GM12892 (cell line): ENCODE measurements at regions not wholly inside any gene's neighbourhood (a gene's known extent, or its start where the extent isn't known, plus 50 kb on each side); places are given as distances from the start of the nearest gene placed in this dataset.

Source experiments
- POLR2A ChIP-seq: IDR thresholded peaks from 2 replicates; pipeline ENCODE4 v1.6.1; 2011; ENCODE audit warnings: low read depth, low read length, control low read depth
- POLR2AphosphoS5 ChIP-seq: IDR thresholded peaks from 2 replicates; pipeline ENCODE4 v1.6.1; 2011; ENCODE audit warnings: low read depth, low read length, control low read depth

DNA sequence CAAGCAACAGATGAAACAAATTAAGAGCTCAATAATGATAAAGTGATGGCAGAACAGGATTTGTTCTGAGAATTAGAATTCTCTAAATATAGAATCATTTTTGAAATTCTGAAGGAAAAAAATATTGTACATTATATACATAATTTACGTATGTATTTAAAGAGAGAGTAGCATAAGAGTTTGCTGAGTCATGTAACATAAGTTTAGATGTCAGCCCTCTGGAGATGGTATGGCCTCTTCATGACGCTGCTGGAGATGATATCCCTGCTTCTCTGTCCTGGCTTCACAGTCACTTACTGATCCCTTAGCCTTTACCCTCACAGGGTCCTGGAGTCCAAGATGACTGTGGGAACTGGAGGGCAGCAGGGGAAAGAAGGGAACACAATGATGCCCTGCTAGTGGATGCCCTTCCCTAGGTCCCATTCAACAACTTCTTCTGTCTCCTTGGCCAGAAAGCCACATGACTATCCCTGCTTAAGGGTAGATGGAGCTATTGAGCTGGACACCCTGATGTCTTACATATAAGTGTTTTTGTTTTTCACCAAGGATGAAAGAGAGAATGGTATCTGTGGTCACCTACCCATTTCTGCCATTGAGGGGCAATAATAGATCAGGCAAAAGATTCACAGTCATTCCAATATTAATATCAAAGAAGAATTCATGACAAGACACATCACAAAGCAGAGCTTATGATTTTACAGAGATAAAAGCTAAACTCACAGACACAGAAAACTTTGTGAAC is 753.1 kb downstream of the TBC1D22A start:
- no peak for TF ChIP-seq POLR2AphosphoS5
- no peak for TF ChIP-seq POLR2A
